Right lobe of liver (tissue), 4 donors: ENCODE measurements at regions not wholly inside any gene's neighbourhood (a gene's known extent, or its start where the extent isn't known, plus 50 kb on each side); places are given as distances from the start of the nearest gene placed in this dataset.

Experiments used
- CTCF ChIP-seq, 4 donors: fragments of 200-600 bp in 3 of 4; fragments of 450-650 bp in 1 of 4; IDR thresholded peaks; one replicate each; pipeline versions ENCODE4 v1.5.1 to v1.8.0; 2016 to 2022; ENCODE audit warnings: antibody characterized with exemption in 4 of 4, mild to moderate bottlenecking in 2 of 4
- POLR2A ChIP-seq: fragments of 450-650 bp; IDR thresholded peaks from one replicate; pipeline ENCODE4 v1.6.1; 2017; ENCODE audit warnings: antibody characterized with exemption, mild to moderate bottlenecking
- donor health status: DM: no; HTN: no; CAD: no.
- donor health status: DM: no; HTN: no; CAD: no.
- donor health status: DM: no; HTN: yes; CAD: no.

DNA sequence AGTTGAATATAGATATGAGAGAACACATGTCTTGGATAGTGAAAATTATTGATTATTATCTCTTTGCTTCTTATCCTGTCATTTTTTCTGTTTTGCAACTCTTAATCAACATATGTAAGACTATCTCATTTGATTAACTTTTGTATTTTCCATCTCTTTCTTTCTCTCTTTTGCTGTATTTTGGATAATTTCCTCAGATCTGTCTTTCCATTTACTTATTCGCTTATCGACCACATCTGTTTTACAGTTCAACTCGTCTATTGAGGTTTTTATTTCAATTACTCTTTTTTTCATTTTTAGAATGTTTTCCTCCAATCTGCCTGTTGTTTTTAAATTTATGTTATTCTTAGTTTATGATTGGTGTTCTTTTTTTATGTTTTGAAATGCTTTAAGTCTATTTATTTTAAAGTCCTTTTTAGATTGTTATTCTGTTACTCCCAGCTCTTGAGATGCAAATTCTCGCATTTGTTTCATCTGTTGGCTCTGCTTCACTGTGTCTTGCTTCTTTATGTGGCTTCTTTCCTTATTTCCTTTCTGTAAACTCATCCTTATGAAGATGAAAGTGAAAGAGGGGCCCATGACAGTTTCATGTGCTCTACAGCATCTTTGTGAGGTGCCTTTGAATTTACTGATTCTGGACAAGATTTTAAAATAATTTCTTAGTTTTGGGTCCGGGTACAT, 87.8 kb upstream of the IRX5 start:
- TF ChIP-seq CTCF (IDR thresholded peaks at IDR 0.05) (no peak), POLR2A (no peak)
